ENCODE measurements at regions not wholly inside any gene's neighbourhood (a gene's known extent, or its start where the extent isn't known, plus 50 kb on each side); places are given as distances from the start of the nearest gene placed in this dataset.

GRCh38 chr3:63030666-63031065 lies 155.4 kb upstream of the CADPS start:
- Histone ChIP-seq H3K4me3 (no peak overlapping the region), H3K27ac (no peak overlapping the region), H3K9me3 (no peaks in the 10 kb centered on the region), H3K27me3 (no peaks in the 10 kb centered on the region), H3K4me1 (no peaks in the 10 kb centered on the region), H3K36me3 (no peaks in the 10 kb centered on the region)
- intact Hi-C loops (cut with DNase I), result no loop called here
- no peak for TF ChIP-seq CTCF (IDR thresholded peaks at IDR 0.05)
- DNase-seq (ENCODE audit: low spot score in 2 of 2), result no peak

GRCh38 chr3:63032881-63033280 lies 157.7 kb upstream of the CADPS start:
- intact Hi-C loops (cut with DNase I), result no loop called here
- H3K4me3 ChIP-seq, result no peak overlapping the region
- H3K27ac ChIP-seq, result no peak overlapping the region
- no peaks in the 10 kb centered on the region for H3K27me3 ChIP-seq
- no peak for DNase-seq (ENCODE audit: low spot score in 2 of 2)
- TF ChIP-seq CTCF (IDR thresholded peaks at IDR 0.05), result no peak
- H3K9me3 ChIP-seq, result no peaks in the 10 kb centered on the region
- no peaks in the 10 kb centered on the region for H3K4me1 ChIP-seq
- no peaks in the 10 kb centered on the region for H3K36me3 ChIP-seq

- TF ChIP-seq CTCF (IDR thresholded peaks at IDR 0.05), result no peak
- Histone ChIP-seq H3K4me3 (no peak overlapping the region), H3K36me3 (no peaks in the 10 kb centered on the region), H3K27me3 (no peaks in the 10 kb centered on the region), H3K27ac (no peak overlapping the region), H3K4me1 (no peaks in the 10 kb centered on the region), H3K9me3 (no peaks in the 10 kb centered on the region)
- intact Hi-C loops (cut with DNase I), result no loop called here
- DNase-seq (ENCODE audit: low spot score in 2 of 2), result no peak
Observed at GRCh38 chr3:63034101-63034500, 158.9 kb upstream of the CADPS start.

GRCh38 chr3:63037116-63037515 lies 161.9 kb upstream of the CADPS start:
- no peaks in the 10 kb centered on the region for H3K4me1 ChIP-seq
- no peaks in the 10 kb centered on the region for H3K9me3 ChIP-seq
- no peak for DNase-seq (ENCODE audit: low spot score in 2 of 2)
- no peaks in the 10 kb centered on the region for H3K36me3 ChIP-seq
- no peak for TF ChIP-seq CTCF (IDR thresholded peaks at IDR 0.05)
- no peaks in the 10 kb centered on the region for H3K27me3 ChIP-seq
- no peak overlapping the region for H3K4me3 ChIP-seq
- no peak overlapping the region for H3K27ac ChIP-seq
- intact Hi-C loops (cut with DNase I), result no loop called here

GRCh38 chr3:63042833-63043232 lies 167.6 kb upstream of the CADPS start:
- Histone ChIP-seq H3K36me3 (no peaks in the 10 kb centered on the region), H3K4me3 (no peak overlapping the region), H3K27me3 (no peaks in the 10 kb centered on the region), H3K4me1 (no peaks in the 10 kb centered on the region), H3K9me3 (no peaks in the 10 kb centered on the region), H3K27ac (no peak overlapping the region)
- no peak for TF ChIP-seq CTCF (IDR thresholded peaks at IDR 0.05)
- no peak for DNase-seq (ENCODE audit: low spot score in 2 of 2)
- intact Hi-C loops (cut with DNase I), result no loop called here

- no peak for DNase-seq (ENCODE audit: low spot score in 2 of 2)
- intact Hi-C loops (cut with DNase I), result no loop called here
- Histone ChIP-seq H3K27ac (no peak overlapping the region), H3K36me3 (no peaks in the 10 kb centered on the region), H3K27me3 (no peaks in the 10 kb centered on the region), H3K4me1 (no peaks in the 10 kb centered on the region), H3K9me3 (no peaks in the 10 kb centered on the region), H3K4me3 (no peak overlapping the region)
- no peak for TF ChIP-seq CTCF (IDR thresholded peaks at IDR 0.05)
Observed at GRCh38 chr3:63043631-63044030, 168.4 kb upstream of the CADPS start.
